Esophagus muscularis mucosa (tissue), 4 donors: ENCODE measurements at regions not wholly inside any gene's neighbourhood (a gene's known extent, or its start where the extent isn't known, plus 50 kb on each side); places are given as distances from the start of the nearest gene placed in this dataset.

Experiments
- DNase-seq: peaks from one replicate; pipeline ENCODE4 v3.0.0-alpha.2; 2017; ENCODE audit errors: extremely low spot score
- H3K27ac ChIP-seq, 4 donors: fragments of 200-600 bp; sonication (generic); replicated peaks in 1 of 4; 1 replicate in 3 of 4; 2 replicates in 1 of 4; pipeline ENCODE4 v1.5.1; 2016 to 2019; ENCODE audit warnings: mild to moderate bottlenecking in 1 of 4
- H3K27me3 ChIP-seq, 4 donors: fragments of 200-600 bp; sonication (generic); one replicate each; pipeline versions ENCODE4 v1.5.1 to v1.6.0; 2016 to 2019
- H3K36me3 ChIP-seq, 4 donors: fragments of 200-600 bp; sonication (generic); one replicate each; pipeline ENCODE4 v1.5.1; 2016 to 2019
- H3K4me1 ChIP-seq, 4 donors: fragments of 200-600 bp; sonication (generic); one replicate each; pipeline ENCODE4 v1.5.1; 2016 to 2019
- H3K4me3 ChIP-seq, 4 donors: fragments of 200-600 bp; sonication (generic); 1 replicate in 2 of 4; 2 replicates in 2 of 4; pipeline ENCODE4 v1.5.1; 2016 to 2019; ENCODE audit warnings: mild to moderate bottlenecking in 4 of 4, moderate library complexity in 1 of 4
- H3K9me3 ChIP-seq, 4 donors: fragments of 200-600 bp; sonication (generic); 1 replicate in 3 of 4; 2 replicates in 1 of 4; pipeline ENCODE4 v1.5.1; 2016 to 2019
- EP300 ChIP-seq: sonication (generic); formaldehyde crosslinking; IDR thresholded peaks from one replicate; pipeline ENCODE4 v1.6.1; 2017; ENCODE audit warnings: antibody characterized with exemption
- POLR2A ChIP-seq: fragments of 450-650 bp; IDR thresholded peaks from one replicate; pipeline ENCODE4 v1.6.1; 2017; ENCODE audit warnings: antibody characterized with exemption, moderate library complexity, mild to moderate bottlenecking, low read depth
- POLR2AphosphoS5 ChIP-seq, 2 donors: sonication (generic); formaldehyde crosslinking; IDR thresholded peaks; one replicate each; pipeline ENCODE4 v1.6.1; 2017; ENCODE audit warnings: antibody characterized with exemption in 2 of 2
- WGBS: methylation state at CpG from one replicate; pipeline ENCODE4 v1.1.5; 2018; 5-methylcytosine and 5-hydroxymethylcytosine counted together
- intact Hi-C: fragments of 100-400 bp; cut with DNase I; formaldehyde crosslinking; loops from one replicate; pipeline ENCODE4 v1.15.1; 2023
- TF ChIP-seq, protein P1 (sequence below), 3 experiments: fragments of 200-600 bp in 2 of 3; fragments of 450-650 bp in 1 of 3; sonication (generic) in 2 of 3; IDR thresholded peaks; one replicate each; pipeline ENCODE4 v1.5.1; 2017 to 2019; ENCODE audit warnings: antibody characterized with exemption in 3 of 3, mild to moderate bottlenecking in 2 of 3, moderate library complexity in 1 of 3

DNA sequence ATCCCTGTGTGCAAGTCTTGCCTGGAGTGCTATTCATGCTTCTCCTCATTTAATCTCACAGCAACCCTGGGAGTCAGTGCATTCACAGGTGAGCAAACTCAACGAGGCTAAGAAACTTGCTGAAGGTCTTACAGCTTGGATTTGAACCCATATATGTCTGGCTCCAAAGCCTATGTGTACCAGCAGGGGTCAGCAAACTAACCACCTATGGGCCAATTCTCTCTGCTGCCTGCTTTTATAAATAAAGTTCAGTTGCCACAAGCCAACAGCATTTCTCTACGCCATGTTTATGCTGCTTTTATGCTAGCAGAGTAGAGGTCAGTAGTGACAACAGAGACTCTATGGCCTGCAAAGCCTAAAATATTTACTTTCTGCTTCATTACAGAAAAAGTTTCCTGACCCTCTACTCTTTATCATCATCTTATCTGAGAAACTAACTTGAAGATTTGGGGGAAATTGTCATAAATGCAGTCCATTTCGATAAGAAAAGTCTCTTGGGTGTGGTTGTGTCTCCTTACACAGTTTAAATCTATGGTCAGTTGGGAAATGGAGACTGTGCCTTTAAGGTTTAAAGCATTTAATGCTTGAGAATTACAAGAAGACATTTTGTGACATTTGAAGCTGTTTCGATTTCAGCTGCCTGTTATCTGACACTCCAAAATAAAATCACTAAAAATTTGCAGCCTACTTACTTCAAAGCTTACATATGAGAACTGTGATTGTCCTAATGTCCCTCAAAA, 137.7 kb downstream of the PRELID2 start:
- H3K4me1 ChIP-seq = no peaks in the 10 kb centered on the region
- 73% methylated on average over 4 of the region's 4 CpGs for WGBS
- H3K4me3 ChIP-seq = no peak overlapping the region
- H3K27ac ChIP-seq = no peak overlapping the region
- no peak for DNase-seq
- TF ChIP-seq, protein P1, sequence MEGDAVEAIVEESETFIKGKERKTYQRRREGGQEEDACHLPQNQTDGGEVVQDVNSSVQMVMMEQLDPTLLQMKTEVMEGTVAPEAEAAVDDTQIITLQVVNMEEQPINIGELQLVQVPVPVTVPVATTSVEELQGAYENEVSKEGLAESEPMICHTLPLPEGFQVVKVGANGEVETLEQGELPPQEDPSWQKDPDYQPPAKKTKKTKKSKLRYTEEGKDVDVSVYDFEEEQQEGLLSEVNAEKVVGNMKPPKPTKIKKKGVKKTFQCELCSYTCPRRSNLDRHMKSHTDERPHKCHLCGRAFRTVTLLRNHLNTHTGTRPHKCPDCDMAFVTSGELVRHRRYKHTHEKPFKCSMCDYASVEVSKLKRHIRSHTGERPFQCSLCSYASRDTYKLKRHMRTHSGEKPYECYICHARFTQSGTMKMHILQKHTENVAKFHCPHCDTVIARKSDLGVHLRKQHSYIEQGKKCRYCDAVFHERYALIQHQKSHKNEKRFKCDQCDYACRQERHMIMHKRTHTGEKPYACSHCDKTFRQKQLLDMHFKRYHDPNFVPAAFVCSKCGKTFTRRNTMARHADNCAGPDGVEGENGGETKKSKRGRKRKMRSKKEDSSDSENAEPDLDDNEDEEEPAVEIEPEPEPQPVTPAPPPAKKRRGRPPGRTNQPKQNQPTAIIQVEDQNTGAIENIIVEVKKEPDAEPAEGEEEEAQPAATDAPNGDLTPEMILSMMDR (IDR thresholded peaks at IDR 0.05) = peak in 2 of 3 experiments; percentile 30
- TF ChIP-seq POLR2AphosphoS5 (IDR thresholded peaks at IDR 0.05) = no peak
- H3K9me3 ChIP-seq = no peaks in the 10 kb centered on the region
- H3K36me3 ChIP-seq = no peaks in the 10 kb centered on the region
- intact Hi-C loops = loop anchor here (10.0 kb wide), 1 partner anchor 357 kb away; no protein-coding TSS in a partner anchor
- H3K27me3 ChIP-seq = no peaks in the 10 kb centered on the region

DNA sequence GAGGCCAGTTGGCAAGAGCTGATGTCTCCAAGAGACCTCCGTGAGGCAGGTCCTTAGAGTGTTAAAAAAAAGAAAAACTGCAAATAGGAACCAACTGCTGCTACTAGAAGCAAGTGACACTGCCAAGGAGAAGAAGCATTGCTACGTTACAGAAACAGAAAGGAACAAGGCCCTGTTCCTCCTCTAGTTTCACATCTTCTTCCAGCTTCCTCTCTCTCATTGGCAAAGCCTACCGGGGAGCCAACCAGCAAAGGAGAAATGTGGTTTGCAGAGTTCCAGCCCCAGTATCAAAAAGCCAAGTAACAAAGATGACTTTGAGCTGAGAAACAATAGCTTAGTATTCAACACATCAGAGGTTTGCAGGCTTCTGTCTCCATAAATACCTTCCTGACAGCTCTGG, 145.9 kb downstream of the PRELID2 start:
- Histone ChIP-seq H3K9me3 (no peaks in the 10 kb centered on the region), H3K36me3 (no peaks in the 10 kb centered on the region), H3K27ac (no peak overlapping the region), H3K4me1 (no peaks in the 10 kb centered on the region), H3K27me3 (no peaks in the 10 kb centered on the region), H3K4me3 (no peak overlapping the region)
- no peak for DNase-seq
- no peak for TF ChIP-seq EP300
- TF ChIP-seq, protein P1 (IDR thresholded peaks at IDR 0.05) = no peak
- no peak for TF ChIP-seq POLR2A
- TF ChIP-seq POLR2AphosphoS5 (IDR thresholded peaks at IDR 0.05) = no peak
- intact Hi-C loops = loop anchor here (10.0 kb wide), 1 partner anchor 136 kb away; no protein-coding TSS in a partner anchor
- 69% methylated on average over 3 of the region's 3 CpGs for whole genome bisulfite sequencing

DNA sequence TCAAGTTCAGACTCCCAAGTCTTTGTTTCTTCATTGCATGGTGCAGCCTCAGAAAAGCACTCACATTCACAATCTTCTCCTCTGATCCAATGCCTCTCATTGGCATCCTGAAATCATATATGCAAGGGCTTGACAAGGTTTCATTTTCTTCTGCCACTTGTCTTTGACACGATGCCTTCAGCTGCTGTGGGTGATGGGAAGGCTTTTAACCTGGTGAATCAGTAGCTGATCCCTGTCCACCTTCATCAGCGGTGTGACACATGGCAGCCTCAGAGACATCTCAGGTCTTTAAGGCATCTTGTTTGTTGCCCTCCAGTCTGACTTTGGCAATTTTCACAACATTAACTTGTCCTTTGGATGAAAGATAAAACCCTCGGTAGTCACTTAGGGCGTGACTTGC, 147.2 kb downstream of the PRELID2 start:
- no peak for TF ChIP-seq EP300
- no peak for TF ChIP-seq POLR2AphosphoS5 (IDR thresholded peaks at IDR 0.05)
- TF ChIP-seq, protein P1 (IDR thresholded peaks at IDR 0.05) = no peak
- TF ChIP-seq POLR2A = no peak
- H3K27ac ChIP-seq = no peak overlapping the region
- no peaks in the 10 kb centered on the region for H3K9me3 ChIP-seq
- DNase-seq = no peak
- 94% methylated on average over 4 of the region's 4 CpGs for whole genome bisulfite sequencing
- H3K36me3 ChIP-seq = no peaks in the 10 kb centered on the region
- H3K4me1 ChIP-seq = no peaks in the 10 kb centered on the region
- H3K4me3 ChIP-seq = no peak overlapping the region
- intact Hi-C loops = loop anchor here (10.0 kb wide), 1 partner anchor 137 kb away; no protein-coding TSS in a partner anchor
- H3K27me3 ChIP-seq = no peaks in the 10 kb centered on the region

DNA sequence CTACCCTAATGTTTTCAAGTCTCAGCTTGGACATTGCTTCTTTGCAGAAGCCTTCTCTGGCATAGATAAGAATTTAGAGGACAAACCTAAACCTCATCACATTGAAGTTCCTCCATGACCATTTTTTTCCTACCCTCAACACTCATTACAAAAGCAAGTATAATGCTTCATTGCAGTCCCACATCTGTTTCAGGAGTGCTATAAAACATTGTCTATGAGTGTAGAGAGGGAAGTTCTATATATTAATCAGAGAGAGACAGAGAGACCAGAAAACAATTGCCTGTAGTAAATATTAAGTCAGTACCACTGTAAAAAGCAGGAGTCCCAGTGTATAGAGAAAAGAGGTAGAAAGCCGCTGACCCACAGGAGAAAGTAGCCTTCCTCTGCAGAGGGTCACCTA, 149.7 kb downstream of the PRELID2 start:
- no peak overlapping the region for H3K4me3 ChIP-seq
- no peaks in the 10 kb centered on the region for H3K9me3 ChIP-seq
- 98% methylated on average over 1 of the region's 1 CpG for WGBS
- no peaks in the 10 kb centered on the region for H3K36me3 ChIP-seq
- no peak for DNase-seq
- H3K27me3 ChIP-seq = no peaks in the 10 kb centered on the region
- H3K4me1 ChIP-seq = peaks cover 0 to 14% (median 13%) of the 10 kb centered on the region in 4 donors
- TF ChIP-seq POLR2AphosphoS5 (IDR thresholded peaks at IDR 0.05) (no peak), POLR2A (no peak), EP300 (no peak)
- TF ChIP-seq, protein P1 (IDR thresholded peaks at IDR 0.05) = no peak
- intact Hi-C loops = loop anchor here (10.0 kb wide), 1 partner anchor 139 kb away; no protein-coding TSS in a partner anchor
- H3K27ac ChIP-seq = no peak overlapping the region

DNA sequence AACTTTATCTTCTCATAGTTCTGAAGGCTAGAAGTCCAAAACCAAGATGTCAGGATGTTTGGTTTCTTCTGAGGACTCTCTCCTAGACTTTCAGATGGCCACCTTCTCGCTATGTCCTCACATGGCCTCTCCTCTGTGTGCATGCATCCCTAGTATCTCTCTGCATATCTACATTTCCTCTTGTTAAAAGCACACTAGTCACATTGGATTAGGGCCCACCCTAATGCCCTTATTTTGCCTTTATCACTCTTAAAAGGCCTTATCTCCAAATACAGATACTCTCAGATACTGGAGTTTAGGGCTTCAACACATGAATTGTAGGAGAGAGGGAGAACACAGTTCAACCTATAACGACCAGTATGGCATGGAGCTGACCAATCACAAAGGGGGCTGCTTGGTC, 151.7 kb downstream of the PRELID2 start:
- DNase-seq = no peak
- intact Hi-C loops = loop anchor here (10.0 kb wide), 1 partner anchor 141 kb away; no protein-coding TSS in a partner anchor

More for the DNA sequence above, 151.7 kb downstream of the PRELID2 start:
- H3K9me3 ChIP-seq = no peaks in the 10 kb centered on the region
- no peak overlapping the region for H3K27ac ChIP-seq
- TF ChIP-seq, protein P1 (IDR thresholded peaks at IDR 0.05) = no peak
- TF ChIP-seq POLR2AphosphoS5 (IDR thresholded peaks at IDR 0.05) (no peak), POLR2A (no peak), EP300 (no peak)
- no peak overlapping the region for H3K4me3 ChIP-seq
- no peaks in the 10 kb centered on the region for H3K27me3 ChIP-seq
- H3K4me1 ChIP-seq = peaks cover 0 to 18% (median 14%) of the 10 kb centered on the region in 4 donors
- no peaks in the 10 kb centered on the region for H3K36me3 ChIP-seq
- WGBS = 88% methylated on average over 2 of the region's 2 CpGs
